SK-N-SH (cell line): ENCODE measurements at regions not wholly inside any gene's neighbourhood (a gene's known extent, or its start where the extent isn't known, plus 50 kb on each side); places are given as distances from the start of the nearest gene placed in this dataset.

ENCODE experiments used
- CTCF ChIA-PET: fragments of 300-600, 350-600 bp; formaldehyde crosslinking; extraction: SDS; loops from one replicate; lab custom pipeline; 2021; lab: Yijun Ruan, JAX
- POLR2A ChIA-PET: fragments of 350-600 bp; sonication (Branson Sonifier 250); formaldehyde crosslinking; extraction: SDS; loops from one replicate; lab custom pipeline; 2020; ENCODE audit warnings: antibody characterized with exemption, inconsistent platforms; lab: Yijun Ruan, JAX
- DNase-seq: peaks from one replicate; pipeline ENCODE4 v3.0.0; 2012
- H2AFZ ChIP-seq: fragments of 200-600 bp; sonication (generic); 2 replicates; pipeline ENCODE4 v1.8.1; 2016; ENCODE audit warnings: antibody characterized with exemption, mild to moderate bottlenecking, low read depth
- H3F3A ChIP-seq: fragments of 200-600 bp; sonication (generic); replicated peaks from 2 replicates; pipeline ENCODE3; 2016; ENCODE audit warnings: antibody characterized with exemption, mild to moderate bottlenecking; ENCODE audit not compliant: insufficient read depth
- H3K27ac ChIP-seq, 2 experiments: fragments of 200-500 bp in 1 of 2; fragments of 200-600 bp in 1 of 2; sonication (Bioruptor generic) in 1 of 2; sonication (generic), shearing (Covaris generic) in 1 of 2; 2 replicates each; pipeline versions ENCODE4 v1.5.1 to v1.6.1; 2014 to 2016; ENCODE audit warnings: low read depth in 2 of 2, inconsistent platforms in 1 of 2, low read length in 1 of 2, mild to moderate bottlenecking in 1 of 2, mixed read lengths in 1 of 2
- H3K27me3 ChIP-seq: fragments of 200-600 bp; sonication (generic), shearing (Covaris generic); 2 replicates; pipeline ENCODE4 v1.6.1; 2016; ENCODE audit warnings: mixed run types; ENCODE audit not compliant: insufficient read depth
- H3K36me3 ChIP-seq, 2 experiments: fragments of 200-500 bp in 1 of 2; fragments of 200-600 bp in 1 of 2; sonication (Bioruptor generic) in 1 of 2; sonication (generic) in 1 of 2; replicated peaks in 1 of 2; 2 replicates each; pipeline versions ENCODE3 to v1.5.1; 2014 to 2016; ENCODE audit warnings: low read length in 1 of 2, mild to moderate bottlenecking in 1 of 2; ENCODE audit not compliant: insufficient read depth in 2 of 2, control insufficient read depth in 1 of 2
- H3K4me1 ChIP-seq, 2 experiments: fragments of 200-500 bp in 1 of 2; fragments of 200-600 bp in 1 of 2; sonication (Bioruptor generic) in 1 of 2; sonication (generic), shearing (Covaris generic) in 1 of 2; 2 replicates each; pipeline versions ENCODE4 v1.5.1 to v1.6.1; 2014 to 2016; ENCODE audit warnings: low read depth in 1 of 2, low read length in 1 of 2, mixed run types in 1 of 2; ENCODE audit not compliant: insufficient read depth in 2 of 2, control insufficient read depth in 1 of 2
- H3K4me2 ChIP-seq: fragments of 200-600 bp; sonication (generic), shearing (Covaris generic); 2 replicates; pipeline ENCODE4 v1.6.1; 2017; ENCODE audit warnings: mixed run types
- H3K4me3 ChIP-seq, 2 experiments: fragments of 200-500 bp in 1 of 2; fragments of 200-600 bp in 1 of 2; sonication (Bioruptor generic) in 1 of 2; sonication (generic), shearing (Covaris generic) in 1 of 2; 2 replicates each; pipeline versions ENCODE4 v1.5.1 to v1.8.1; 2014 to 2016; ENCODE audit warnings: low read depth in 2 of 2, inconsistent platforms in 1 of 2, low read length in 1 of 2, mild to moderate bottlenecking in 1 of 2, mixed read lengths in 1 of 2, moderate library complexity in 1 of 2
- H3K79me2 ChIP-seq: fragments of 200-600 bp; sonication (generic); 2 replicates; pipeline ENCODE4 v1.8.1; 2017; ENCODE audit warnings: mild to moderate bottlenecking; ENCODE audit not compliant: insufficient read depth
- H3K9ac ChIP-seq: fragments of 200-600 bp; sonication (generic); 2 replicates; pipeline ENCODE4 v1.6.1; 2017; ENCODE audit warnings: mixed run types
- H3K9me2 ChIP-seq: fragments of 200-600 bp; sonication (generic); 2 replicates; pipeline ENCODE4 v1.6.1; 2017; ENCODE audit warnings: mixed run types
- H3K9me3 ChIP-seq: fragments of 200-600 bp; sonication (generic); 2 replicates; pipeline ENCODE4 v1.6.1; 2017; ENCODE audit warnings: mixed run types, mild to moderate bottlenecking, moderate library complexity
- H4K20me1 ChIP-seq: fragments of 200-600 bp; sonication (generic); 2 replicates; pipeline ENCODE4 v1.6.1; 2017; ENCODE audit warnings: mild to moderate bottlenecking, mixed run types; ENCODE audit not compliant: insufficient read depth
- ELF1 ChIP-seq: IDR thresholded peaks from 2 replicates; pipeline ENCODE4 v1.4.0; 2012
- EP300 ChIP-seq, 2 experiments: IDR thresholded peaks; 2 replicates each; pipeline versions ENCODE4 v1.4.0 to v1.6.1; 2012; ENCODE audit warnings: borderline replicate concordance in 1 of 2, low read depth in 1 of 2, low read length in 1 of 2
- FOSL2 ChIP-seq: IDR thresholded peaks from 2 replicates; pipeline ENCODE4 v1.4.0; 2012; ENCODE audit warnings: low read depth, mild to moderate bottlenecking, moderate library complexity, borderline replicate concordance
- FOXJ3 ChIP-seq: sonication (generic); formaldehyde crosslinking; IDR thresholded peaks from 2 replicates; pipeline ENCODE4 v1.5.1; 2020; ENCODE audit warnings: mild to moderate bottlenecking, missing genetic modification reagents
- FOXM1 ChIP-seq: IDR thresholded peaks from 2 replicates; pipeline ENCODE4 v1.4.0; 2012; ENCODE audit warnings: low read depth, mild to moderate bottlenecking
- GABPA ChIP-seq: IDR thresholded peaks from 2 replicates; pipeline ENCODE4 v1.4.0; 2012; ENCODE audit warnings: low read depth, mild to moderate bottlenecking
- GATA2 ChIP-seq: sonication (generic); formaldehyde crosslinking; IDR thresholded peaks from 2 replicates; pipeline ENCODE4 v1.5.0; 2020; ENCODE audit warnings: mild to moderate bottlenecking, missing genetic modification reagents
- MEF2A ChIP-seq: IDR thresholded peaks from 2 replicates; pipeline ENCODE4 v1.4.0; 2012; ENCODE audit warnings: low read depth, borderline replicate concordance
- NFIC ChIP-seq: IDR thresholded peaks from 2 replicates; pipeline ENCODE4 v1.4.0; 2012; ENCODE audit warnings: borderline replicate concordance
- NRF1 ChIP-seq: IDR thresholded peaks from 2 replicates; pipeline ENCODE4 v1.6.1; 2012; ENCODE audit warnings: low read depth, mild to moderate bottlenecking, low read length
- POLR2AphosphoS5 ChIP-seq: IDR thresholded peaks from 2 replicates; pipeline ENCODE4 v1.6.1; 2012; ENCODE audit warnings: low read depth, low read length
- RAD21 ChIP-seq: IDR thresholded peaks from 2 replicates; pipeline ENCODE4 v1.6.1; 2012; ENCODE audit warnings: mild to moderate bottlenecking, low read length
- REST ChIP-seq: IDR thresholded peaks from 2 replicates; pipeline ENCODE4 v1.6.1; 2012; ENCODE audit warnings: mild to moderate bottlenecking, low read depth, low read length, moderate library complexity
- RFX5 ChIP-seq: IDR thresholded peaks from 2 replicates; pipeline ENCODE4 v1.6.1; 2012; ENCODE audit warnings: mild to moderate bottlenecking, improper control_type of control experiment, low read length
- RXRA ChIP-seq: IDR thresholded peaks from 2 replicates; pipeline ENCODE4 v1.4.0; 2012; ENCODE audit warnings: low read depth, mild to moderate bottlenecking, borderline replicate concordance
- SIN3A ChIP-seq: IDR thresholded peaks from 2 replicates; pipeline ENCODE4 v1.6.1; 2012; ENCODE audit warnings: low read depth, mild to moderate bottlenecking, low read length, moderate library complexity, borderline replicate concordance
- SMC3 ChIP-seq: IDR thresholded peaks from 2 replicates; pipeline ENCODE4 v1.6.1; 2012; ENCODE audit warnings: low read depth, low read length, improper control_type of control experiment
- TAF1 ChIP-seq: IDR thresholded peaks from 2 replicates; pipeline ENCODE4 v1.6.1; 2012; ENCODE audit warnings: low read depth, mild to moderate bottlenecking, low read length, moderate library complexity, borderline replicate concordance
- TCF12 ChIP-seq: IDR thresholded peaks from 2 replicates; pipeline ENCODE4 v1.4.0; 2012
- TEAD4 ChIP-seq: IDR thresholded peaks from 2 replicates; pipeline ENCODE4 v1.4.0; 2012; ENCODE audit warnings: mild to moderate bottlenecking, borderline replicate concordance; ENCODE audit not compliant: insufficient read depth
- USF1 ChIP-seq: IDR thresholded peaks from 2 replicates; pipeline ENCODE4 v1.4.0; 2012; ENCODE audit warnings: low read depth, borderline replicate concordance
- USF2 ChIP-seq: fragments of 150-350 bp; IDR thresholded peaks from 2 replicates; pipeline ENCODE4 v1.6.1; 2017; ENCODE audit warnings: antibody characterized with exemption, low read length, low read depth, borderline replicate concordance
- YY1 ChIP-seq: IDR thresholded peaks from 2 replicates; pipeline ENCODE4 v1.4.0; 2012; ENCODE audit warnings: low read depth, mild to moderate bottlenecking
- ZBTB33 ChIP-seq: IDR thresholded peaks from 2 replicates; pipeline ENCODE4 v1.4.0; 2012; ENCODE audit warnings: low read depth, borderline replicate concordance
- WGBS: methylation state at CpG from one replicate; pipeline ENCODE4 v1.1.6; 2017; ENCODE audit warnings: low lambda C conversion rate; 5-methylcytosine and 5-hydroxymethylcytosine counted together

GRCh38 chrX:139213241-139213709, 317.3 kb upstream of the F9 start:
- H3K4me2 ChIP-seq: no peak overlapping the region
- H4K20me1 ChIP-seq: no peaks in the 10 kb centered on the region
- no peaks in the 10 kb centered on the region for H3K9me3 ChIP-seq
- POLR2A ChIA-PET: no interaction called here
- DNase-seq: no peak
- no peaks in the 10 kb centered on the region for H3K9me2 ChIP-seq
- no peaks in the 10 kb centered on the region for H3K27me3 ChIP-seq
- WGBS: 0% methylated on average over 3 of the region's 3 CpGs
- no peaks in the 10 kb centered on the region for H3K79me2 ChIP-seq
- no peak overlapping the region for H3K4me3 ChIP-seq
- H3K4me1 ChIP-seq: no peaks in the 10 kb centered on the region
- no peaks in the 10 kb centered on the region for H3K36me3 ChIP-seq
- H3K9ac ChIP-seq: no peak overlapping the region
- TF ChIP-seq SIN3A (no peak), EP300 (IDR thresholded peaks at IDR 0.05; ENCODE audit: borderline replicate concordance in 1 of 2, low read depth in 1 of 2, low read length in 1 of 2) (no peak), NFIC (no peak), ELF1 (no peak), YY1 (no peak), TAF1 (no peak), MEF2A (no peak), FOSL2 (no peak), TEAD4 (no peak), GATA2 (CRISPR knock-in tag) (no peak), GABPA (no peak), RFX5 (no peak), ZBTB33 (no peak), RAD21 (no peak)
- TF ChIP-seq, all 33 proteins: peak for 0
- no peak overlapping the region for H3K27ac ChIP-seq
- H2AFZ ChIP-seq: no peak overlapping the region
- CTCF ChIA-PET: no interaction called here
- H3F3A ChIP-seq: no peaks in the 10 kb centered on the region

GRCh38 chrX:139211568-139212182, 318.9 kb upstream of the F9 start:
- Histone ChIP-seq H3K79me2 (no peaks in the 10 kb centered on the region), H3K4me3 (no peak overlapping the region), H3K4me2 (no peak overlapping the region), H4K20me1 (no peaks in the 10 kb centered on the region), H2AFZ (no peak overlapping the region), H3K27me3 (no peaks in the 10 kb centered on the region), H3K36me3 (no peaks in the 10 kb centered on the region), H3K9me2 (no peaks in the 10 kb centered on the region), H3K4me1 (no peaks in the 10 kb centered on the region), H3K27ac (no peak overlapping the region), H3F3A (no peaks in the 10 kb centered on the region), H3K9ac (no peak overlapping the region), H3K9me3 (no peaks in the 10 kb centered on the region)
- ChIA-PET CTCF (no interaction called here), POLR2A (no interaction called here)
- DNase-seq: no peak
- 7% methylated on average over 8 of the region's 8 CpGs for WGBS
- no peak for TF ChIP-seq NRF1
- TF ChIP-seq FOXM1: no peak
- TF ChIP-seq MEF2A: no peak
- no peak for TF ChIP-seq POLR2AphosphoS5
- no peak for TF ChIP-seq RXRA
- no peak for TF ChIP-seq REST
- no peak for TF ChIP-seq TCF12
- TF ChIP-seq USF2: no peak
- no peak for TF ChIP-seq FOSL2
- no peak for TF ChIP-seq FOXJ3 (CRISPR knock-in tag)
- TF ChIP-seq SMC3: no peak
- no peak for TF ChIP-seq USF1
